Activated CD4-positive, alpha-beta T cell treated with anti-CD3 and anti-CD28 coated beads for 36 hours (primary cell): ENCODE measurements at regions not wholly inside any gene's neighbourhood (a gene's known extent, or its start where the extent isn't known, plus 50 kb on each side); places are given as distances from the start of the nearest gene placed in this dataset.

ENCODE experiments used
- ATAC-seq: fragments of 200-7000 bp; cut with Tn5 transposase; one replicate; pipeline ENCODE4 v1.10.0; 2021; ENCODE audit warnings: mild to moderate bottlenecking, moderate library complexity
- CTCF ChIA-PET: fragments of 350-600 bp; sonication (Branson Sonifier 250); formaldehyde crosslinking; loops from one replicate; lab custom pipeline; 2021; ENCODE audit warnings: antibody characterized with exemption; lab: Charles Lee
- POLR2A ChIA-PET: fragments of 350-600 bp; sonication (Branson Sonifier 250); formaldehyde crosslinking; loops from one replicate; lab custom pipeline; 2021; ENCODE audit warnings: antibody characterized with exemption, inconsistent platforms; lab: Charles Lee
- DNase-seq: peaks from one replicate; pipeline ENCODE4 v3.0.0-alpha.2; 2020
- H3K27ac Mint-ChIP-seq: one replicate; pipeline ENCODE4 v1.8.0; 2021; ENCODE audit warnings: mixed read lengths
- H3K27me3 Mint-ChIP-seq: one replicate; pipeline ENCODE4 v1.8.0; 2021; ENCODE audit warnings: mixed read lengths
- H3K36me3 Mint-ChIP-seq: one replicate; pipeline ENCODE4 v1.8.0; 2021; ENCODE audit warnings: low read depth, mixed read lengths
- H3K4me1 Mint-ChIP-seq: one replicate; pipeline ENCODE4 v1.8.0; 2021; ENCODE audit warnings: mixed read lengths
- H3K4me3 Mint-ChIP-seq: one replicate; pipeline ENCODE4 v1.8.0; 2021; ENCODE audit warnings: mild to moderate bottlenecking, moderate library complexity, mixed read lengths
- H3K9me3 Mint-ChIP-seq: one replicate; pipeline ENCODE4 v1.8.0; 2021; ENCODE audit warnings: low read depth, mixed read lengths
- intact Hi-C, 2 experiments: fragments of 100-400 bp; cut with DNase I in 1 of 2; cut with micrococcal nuclease in 1 of 2; formaldehyde crosslinking; loops; one replicate each; pipeline versions ENCODE4 v1.14.2 to v1.15.1; 2022 to 2024; cut with DNase I, micrococcal nuclease

DNA sequence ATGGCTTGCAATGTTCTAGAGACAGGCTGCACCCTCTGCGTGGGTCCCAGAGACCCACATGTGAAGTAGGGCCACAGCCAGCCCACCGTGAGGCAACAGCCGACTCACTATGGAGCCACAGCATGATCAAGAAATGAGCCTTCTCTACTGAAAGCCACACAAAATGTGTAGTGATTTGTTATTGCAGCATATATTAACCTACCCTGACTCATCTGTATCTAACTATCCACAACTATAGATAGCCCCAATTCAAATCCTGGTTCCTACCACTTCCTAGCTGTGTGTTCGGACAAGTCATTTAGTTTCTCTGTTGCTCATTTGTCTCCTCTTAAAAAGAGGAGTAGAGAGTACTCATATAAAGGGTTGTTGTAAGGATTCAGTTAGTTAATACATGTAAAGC is 1152.3 kb downstream of the BCL11B start:
- intact Hi-C loops, result no loop called here
- ATAC-seq, result no peak

DNA sequence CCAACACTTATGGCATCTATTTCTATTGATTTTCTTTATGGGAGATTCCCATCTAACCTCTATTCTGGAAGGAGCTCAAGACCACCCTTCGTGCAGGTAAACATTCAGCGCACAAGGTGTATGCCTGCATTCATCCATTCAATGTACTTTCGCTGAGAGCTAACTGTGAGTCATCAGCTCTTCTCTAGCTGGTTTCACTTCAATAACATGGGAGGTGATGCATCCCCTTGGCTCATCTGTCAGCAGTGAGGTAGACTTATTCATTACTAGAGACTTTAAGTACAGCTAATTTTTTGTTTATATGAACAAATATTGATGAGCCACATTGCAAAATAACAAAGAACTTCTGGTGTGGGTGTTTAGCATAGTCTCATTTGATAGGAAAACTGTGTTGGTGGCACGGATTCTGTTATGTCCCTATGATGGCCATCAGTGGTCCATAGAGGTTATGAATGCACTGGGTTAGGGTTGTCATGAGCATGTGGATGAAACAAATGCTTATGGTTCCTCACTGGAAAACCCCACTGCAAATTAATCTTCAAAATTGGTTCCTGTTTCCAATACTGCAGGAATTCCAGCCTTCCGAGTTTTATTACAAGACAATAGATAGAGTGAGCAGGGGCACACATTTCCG is 1151.0 kb downstream of the BCL11B start:
- DNase-seq, result peak; percentile 52

More for the DNA sequence above, 1152.3 kb downstream of the BCL11B start:
- Mint-ChIP-seq H3K4me1 (peaks cover 32% of the 10 kb centered on the region), H3K27me3 (no peaks in the 10 kb centered on the region), H3K9me3 (peaks cover 10% of the 10 kb centered on the region), H3K4me3 (no peak overlapping the region), H3K36me3 (peaks cover 6% of the 10 kb centered on the region), H3K27ac (no peak overlapping the region)
- no peak for DNase-seq
- POLR2A ChIA-PET, result interaction anchor here (1.5 kb wide), 1 partner anchor 49 kb away, joined by 3 read pairs; no protein-coding TSS in a partner anchor
- CTCF ChIA-PET, result interaction anchor here (1.1 to 2.4 kb wide), 4 partner anchors 13 to 141 kb away, joined by 3 to 25 read pairs (median 4); no protein-coding TSS in a partner anchor

DNA sequence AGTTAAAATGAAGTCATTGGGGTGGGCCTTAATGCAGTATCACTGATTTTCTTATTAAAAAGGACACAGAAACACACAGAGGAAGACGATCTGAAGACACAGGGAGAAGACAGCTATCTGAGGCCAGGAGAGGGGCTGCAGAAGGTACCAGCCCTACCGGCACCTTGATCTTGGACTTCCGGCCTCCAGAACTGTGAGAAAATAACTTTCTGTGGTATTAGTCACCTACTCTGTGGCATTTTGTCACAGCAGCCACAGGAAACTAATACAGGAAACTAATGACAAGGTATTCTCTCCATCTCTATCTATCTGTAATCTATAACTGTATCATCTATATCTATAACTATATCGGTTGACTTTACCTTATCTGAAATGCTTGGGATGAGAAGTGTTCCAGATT is 1149.5 kb downstream of the BCL11B start:
- no peak overlapping the region for H3K27ac Mint-ChIP-seq
- H3K36me3 Mint-ChIP-seq, result peaks cover 8% of the 10 kb centered on the region
- intact Hi-C loops, result no loop called here
- ChIA-PET POLR2A (no interaction called here), CTCF (no interaction called here)
- H3K4me3 Mint-ChIP-seq, result no peak overlapping the region
- H3K4me1 Mint-ChIP-seq, result peaks cover 30% of the 10 kb centered on the region
- peaks cover 10% of the 10 kb centered on the region for H3K9me3 Mint-ChIP-seq
- no peaks in the 10 kb centered on the region for H3K27me3 Mint-ChIP-seq
- DNase-seq (no peak), ATAC-seq (no peak)

More for the DNA sequence above, 1151.0 kb downstream of the BCL11B start:
- Mint-ChIP-seq H3K9me3 (peaks cover 10% of the 10 kb centered on the region), H3K4me3 (no peak overlapping the region), H3K4me1 (peaks cover 30% of the 10 kb centered on the region), H3K27ac (peak overlapping the region; percentile 74), H3K27me3 (no peaks in the 10 kb centered on the region), H3K36me3 (peaks cover 8% of the 10 kb centered on the region)
- intact Hi-C loops, result no loop called here
- ChIA-PET POLR2A (interaction anchor here (0.5 to 1.5 kb wide), 3 partner anchors 10 to 712 kb away, joined by 3 to 4 read pairs (median 3); no protein-coding TSS in a partner anchor), CTCF (interaction anchor here (1.0 to 2.4 kb wide), 5 partner anchors 9 to 143 kb away, joined by 3 to 25 read pairs (median 4); no protein-coding TSS in a partner anchor)
- peak; percentile 99 for ATAC-seq

DNA sequence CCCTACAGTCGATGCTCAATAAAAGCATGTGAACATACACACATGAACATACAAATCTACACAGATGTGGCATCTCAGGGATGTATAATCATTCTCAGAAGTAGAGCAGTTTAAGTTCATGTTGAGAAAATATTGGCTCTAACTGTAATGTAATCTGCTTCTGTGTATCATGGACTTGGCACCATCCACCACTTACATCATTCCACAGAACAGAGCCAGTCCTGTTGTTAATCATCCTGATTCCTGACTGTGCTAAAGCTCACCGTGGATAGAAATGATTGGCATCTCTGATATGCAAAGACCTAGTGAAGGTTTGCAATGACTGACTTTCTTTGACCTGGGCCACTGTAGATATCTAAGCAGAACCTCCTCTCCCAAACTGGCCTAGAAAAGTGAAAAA is 1141.3 kb downstream of the BCL11B start:
- ATAC-seq, result no peak
- Mint-ChIP-seq H3K27ac (no peak overlapping the region), H3K36me3 (no peaks in the 10 kb centered on the region), H3K27me3 (no peaks in the 10 kb centered on the region), H3K4me1 (peaks cover 24% of the 10 kb centered on the region), H3K4me3 (no peak overlapping the region), H3K9me3 (no peaks in the 10 kb centered on the region)
- ChIA-PET CTCF (interaction anchor here (1.4 to 2.1 kb wide), 4 partner anchors 8 to 23 kb away, joined by 3 to 14 read pairs (median 6); no protein-coding TSS in a partner anchor), POLR2A (no interaction called here)
- intact Hi-C loops, result loop anchor here (5.0 to 10.0 kb wide), 2 partner anchors 33 to 676 kb away; no protein-coding TSS in a partner anchor
- DNase-seq, result no peak

DNA sequence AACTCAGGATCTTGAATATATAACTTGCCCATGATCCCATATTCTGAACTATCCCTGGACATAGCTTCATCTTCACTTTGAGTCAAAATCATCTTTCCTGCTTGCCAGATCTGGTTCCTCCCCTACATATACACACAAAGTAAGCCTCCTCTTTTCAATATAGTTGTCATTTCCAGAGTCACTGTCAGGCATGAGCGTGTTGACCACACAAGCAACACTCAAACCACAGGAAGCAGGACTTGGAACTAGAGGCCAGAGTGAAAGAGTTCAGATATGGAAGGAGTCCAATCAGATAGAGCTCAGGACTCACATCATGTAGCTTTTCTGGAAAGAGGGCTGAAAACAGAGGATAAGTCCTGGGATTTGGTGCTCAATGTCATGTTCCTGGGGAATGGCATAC is 1140.6 kb downstream of the BCL11B start:
- Mint-ChIP-seq H3K4me1 (peaks cover 31% of the 10 kb centered on the region), H3K36me3 (no peaks in the 10 kb centered on the region), H3K4me3 (no peak overlapping the region), H3K27ac (peak overlapping the region; percentile 22), H3K27me3 (no peaks in the 10 kb centered on the region), H3K9me3 (no peaks in the 10 kb centered on the region)
- peak; percentile 39 for DNase-seq
- CTCF ChIA-PET, result interaction anchor here (1.2 to 2.1 kb wide), 4 partner anchors 10 to 22 kb away, joined by 3 to 6 read pairs (median 4); no protein-coding TSS in a partner anchor
- POLR2A ChIA-PET, result no interaction called here
- intact Hi-C loops, result loop anchor here (5.0 to 10.0 kb wide), 2 partner anchors 34 to 677 kb away; no protein-coding TSS in a partner anchor
- ATAC-seq, result peak; percentile 58

DNA sequence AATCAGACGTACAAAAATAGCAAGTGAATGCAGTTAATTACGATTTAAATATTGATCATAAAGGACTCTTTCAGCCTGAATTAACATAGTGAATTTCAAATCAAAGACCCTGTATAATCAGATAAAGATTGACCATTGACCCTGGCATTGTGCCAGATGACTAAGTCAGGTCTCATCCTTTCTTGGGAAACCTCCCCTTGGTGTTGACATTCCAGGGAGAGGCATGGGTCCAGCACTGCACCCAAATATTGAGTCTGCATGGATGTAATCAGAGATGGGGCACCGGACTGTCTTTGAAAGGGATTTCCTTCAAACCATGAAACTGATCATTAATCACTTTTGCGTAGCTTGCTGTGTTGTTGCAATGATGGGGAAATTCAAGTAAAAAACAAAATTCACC is 1138.2 kb downstream of the BCL11B start:
- Mint-ChIP-seq H3K4me3 (no peak overlapping the region), H3K9me3 (no peaks in the 10 kb centered on the region), H3K4me1 (peaks cover 52% of the 10 kb centered on the region), H3K36me3 (no peaks in the 10 kb centered on the region), H3K27ac (no peak overlapping the region), H3K27me3 (no peaks in the 10 kb centered on the region)
- ATAC-seq, result no peak
- intact Hi-C loops, result loop anchor here (5.0 to 10.0 kb wide), 2 partner anchors 37 to 679 kb away; no protein-coding TSS in a partner anchor
- DNase-seq, result no peak
- ChIA-PET POLR2A (no interaction called here), CTCF (no interaction called here)

DNA sequence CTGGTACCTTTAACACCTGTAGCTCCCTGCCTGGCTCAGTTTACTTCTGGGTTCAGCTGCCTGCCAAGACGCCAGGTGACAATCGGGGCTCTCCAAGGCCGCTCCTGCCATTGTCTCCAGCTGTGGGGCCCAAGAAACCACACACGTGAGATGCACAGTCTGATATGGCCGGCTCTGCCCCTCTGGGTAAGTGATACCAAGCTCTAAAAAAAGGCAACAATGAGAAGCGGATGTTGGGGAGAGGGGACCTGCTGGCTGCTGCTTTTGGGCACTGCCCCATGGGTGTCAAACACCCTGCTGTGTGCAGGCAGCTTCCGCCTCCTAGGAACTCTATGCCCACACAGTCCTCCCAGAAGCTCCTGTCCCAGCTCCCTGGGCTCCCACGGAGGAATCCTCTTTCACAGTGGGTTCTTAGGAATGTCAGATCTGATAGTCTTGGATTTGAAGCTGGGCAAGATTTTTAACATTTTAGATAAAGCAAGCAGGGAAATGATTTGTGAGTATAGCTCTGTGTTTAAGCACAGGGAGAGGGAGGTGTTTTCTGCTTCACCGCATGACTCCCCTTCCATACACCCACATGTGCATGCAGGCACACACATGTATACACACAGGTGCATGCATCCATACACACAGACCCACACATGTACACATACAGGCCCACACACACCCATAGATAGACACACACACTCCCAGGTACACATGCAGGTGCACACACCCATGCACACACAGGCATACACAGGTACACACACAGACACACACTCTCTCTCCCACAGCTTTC is 1135.8 kb downstream of the BCL11B start:
- H3K27me3 Mint-ChIP-seq, result no peaks in the 10 kb centered on the region
- peak; percentile 40 for ATAC-seq
- CTCF ChIA-PET, result interaction anchor here (0.5 to 6.2 kb wide), 13 partner anchors 13 to 477 kb away, joined by 3 to 25 read pairs (median 3); no protein-coding TSS in a partner anchor

DNA sequence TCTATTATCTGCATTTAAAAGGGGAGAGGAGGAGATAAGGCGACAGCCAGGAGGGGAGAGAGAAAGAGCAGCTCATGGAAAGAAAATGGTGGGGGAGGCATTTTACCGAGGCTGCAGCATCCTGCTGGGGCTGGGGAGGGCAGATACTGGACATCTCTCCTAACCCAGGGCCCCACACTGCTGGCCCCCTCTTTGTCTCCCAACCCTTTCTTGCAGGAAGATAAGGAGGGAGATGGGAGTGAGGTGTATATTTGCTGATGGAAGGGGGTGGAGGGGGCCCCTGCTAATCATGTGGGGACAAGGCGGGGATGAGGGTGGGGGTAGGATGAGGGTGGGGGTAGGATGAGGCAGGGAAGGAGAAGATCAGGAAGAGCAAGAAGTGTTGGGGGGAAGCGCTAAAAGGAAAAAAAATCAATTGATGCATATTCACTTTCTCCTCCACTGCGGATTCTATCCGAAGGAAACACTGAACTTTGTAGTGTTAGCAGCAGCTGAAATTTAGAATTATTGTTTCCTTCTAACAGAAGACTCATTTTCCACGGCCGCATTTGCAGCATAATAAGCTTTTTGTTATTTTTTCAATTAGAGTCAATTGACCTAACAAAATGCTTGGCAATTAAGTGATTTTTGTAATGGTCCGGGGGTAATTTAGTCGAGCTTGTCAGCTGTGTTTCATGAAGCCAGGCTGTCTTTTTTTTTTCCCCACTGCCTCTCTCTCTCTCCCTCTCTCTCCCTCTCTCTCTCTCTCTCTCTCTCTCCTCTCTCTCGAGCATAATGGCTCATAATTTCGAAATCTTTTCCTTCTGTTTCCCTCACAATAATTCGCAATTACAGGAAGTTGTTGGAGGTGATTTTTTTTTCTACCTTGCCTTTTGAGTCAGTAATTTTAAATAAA is 1134.6 kb downstream of the BCL11B start:
- no peaks in the 10 kb centered on the region for H3K36me3 Mint-ChIP-seq
- DNase-seq (no peak), ATAC-seq (no peak)
- ChIA-PET CTCF (interaction anchor here (0.6 to 6.2 kb wide), 27 partner anchors 8 to 1565 kb away, joined by 3 to 33 read pairs (median 3); no protein-coding TSS in a partner anchor), POLR2A (interaction anchor here (0.6 to 2.1 kb wide), 7 partner anchors 32 to 1136 kb away, joined by 3 to 13 read pairs (median 4); no protein-coding TSS in a partner anchor)
- intact Hi-C loops, result loop anchor here (1.0 to 10.0 kb wide), 8 partner anchors 90 to 1135 kb away; partner anchors contain the start of gene BCL11B (in 2 of the 2)
- no peaks in the 10 kb centered on the region for H3K9me3 Mint-ChIP-seq
- H3K4me3 Mint-ChIP-seq, result peak overlapping the region; percentile 65
- peak overlapping the region; percentile 98 for H3K27ac Mint-ChIP-seq
- H3K4me1 Mint-ChIP-seq, result peaks cover 76% of the 10 kb centered on the region
- no peaks in the 10 kb centered on the region for H3K27me3 Mint-ChIP-seq

More for the DNA sequence above, 1135.8 kb downstream of the BCL11B start:
- peak overlapping the region; percentile 65 for H3K4me3 Mint-ChIP-seq
- no peaks in the 10 kb centered on the region for H3K36me3 Mint-ChIP-seq
- H3K9me3 Mint-ChIP-seq, result no peaks in the 10 kb centered on the region
- peak overlapping the region; percentile 98 for H3K27ac Mint-ChIP-seq
- DNase-seq, result peak; percentile 57
- intact Hi-C loops, result loop anchor here (2.0 to 10.0 kb wide), 6 partner anchors 91 to 1137 kb away; partner anchors contain the start of gene BCL11B (in 1 of the 2)
- H3K4me1 Mint-ChIP-seq, result peaks cover 71% of the 10 kb centered on the region
- POLR2A ChIA-PET, result interaction anchor here (0.6 to 2.1 kb wide), 5 partner anchors 33 to 1136 kb away, joined by 3 to 13 read pairs (median 5); partner anchors contain the start of gene BCL11B

DNA sequence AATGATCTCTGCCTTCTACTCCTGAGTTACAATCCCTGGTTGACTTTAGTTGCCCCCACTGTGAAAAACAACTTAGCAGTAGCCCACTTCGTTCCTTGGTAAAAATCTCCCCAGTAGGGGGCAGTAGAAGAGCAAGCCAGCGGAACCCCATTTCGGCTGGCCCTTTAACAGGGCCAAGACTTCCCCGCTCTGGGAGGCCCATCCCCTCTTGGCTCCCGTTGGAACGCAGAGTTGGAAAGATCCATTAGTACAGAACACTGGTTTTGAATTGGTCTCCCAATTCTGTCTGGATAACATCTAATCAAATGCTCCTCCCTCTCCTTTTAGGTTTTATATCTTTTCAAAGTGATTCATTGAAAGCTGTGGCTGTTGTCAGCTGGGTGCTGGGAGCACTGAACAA is 1133.3 kb downstream of the BCL11B start:
- peak overlapping the region; percentile 98 for H3K27ac Mint-ChIP-seq
- ChIA-PET CTCF (interaction anchor here (0.6 to 6.2 kb wide), 28 partner anchors 9 to 1130 kb away, joined by 3 to 33 read pairs (median 4); no protein-coding TSS in a partner anchor), POLR2A (interaction anchor here (0.6 kb wide), 1 partner anchor 100 kb away, joined by 3 read pairs; no protein-coding TSS in a partner anchor)
- no peaks in the 10 kb centered on the region for H3K9me3 Mint-ChIP-seq
- ATAC-seq (peak; percentile 43), DNase-seq (peak; percentile 76)
- H3K4me3 Mint-ChIP-seq, result peak overlapping the region; percentile 65
- peaks cover 87% of the 10 kb centered on the region for H3K4me1 Mint-ChIP-seq
- H3K27me3 Mint-ChIP-seq, result no peaks in the 10 kb centered on the region
- intact Hi-C loops, result loop anchor here (1.0 to 10.0 kb wide), 7 partner anchors 89 to 1134 kb away; partner anchors contain the start of gene BCL11B (in 1 of the 2)
- H3K36me3 Mint-ChIP-seq, result peaks cover 4% of the 10 kb centered on the region
